Panc1 (cell line): ENCODE measurements at regions not wholly inside any gene's neighbourhood (a gene's known extent, or its start where the extent isn't known, plus 50 kb on each side); places are given as distances from the start of the nearest gene placed in this dataset.

Experiments used
- CTCF ChIP-seq: fragments of 450-650 bp; IDR thresholded peaks from 2 replicates; pipeline ENCODE4 v1.5.1; 2017; ENCODE audit warnings: mild to moderate bottlenecking
- POLR2AphosphoS5 ChIP-seq: IDR thresholded peaks from 2 replicates; pipeline ENCODE4 v1.6.1; 2012; ENCODE audit warnings: mild to moderate bottlenecking, low read depth, low read length, moderate library complexity
- REST ChIP-seq, 2 experiments: IDR thresholded peaks; 2 replicates each; pipeline ENCODE4 v1.6.1; 2011 to 2012; ENCODE audit warnings: low read depth in 2 of 2, control low read depth in 1 of 2, low read length in 1 of 2, mild to moderate bottlenecking in 1 of 2, moderate library complexity in 1 of 2; ENCODE audit not compliant: insufficient read depth in 1 of 2
- SIN3A ChIP-seq: IDR thresholded peaks from 2 replicates; pipeline ENCODE4 v1.6.1; 2012; ENCODE audit warnings: low read depth, mild to moderate bottlenecking, low read length, moderate library complexity, borderline replicate concordance; ENCODE audit not compliant: insufficient read depth
- TCF7L2 ChIP-seq: IDR thresholded peaks from 2 replicates; pipeline ENCODE4 v1.6.1; 2011; ENCODE audit warnings: mild to moderate bottlenecking, low read depth, low read length, inconsistent platforms

GRCh38 chr5:160479926-160480325 lies 58.3 kb downstream of the PTTG1 start:
- TF ChIP-seq POLR2AphosphoS5: no peak
- no peak for TF ChIP-seq CTCF
- no peak for TF ChIP-seq REST (IDR thresholded peaks at IDR 0.05; ENCODE audit: insufficient read depth in 1 of 2, low read depth in 2 of 2, low read length in 1 of 2)
- no peak for TF ChIP-seq TCF7L2
- TF ChIP-seq SIN3A: no peak
